ENCODE measurements at regions not wholly inside any gene's neighbourhood (a gene's known extent, or its start where the extent isn't known, plus 50 kb on each side); places are given as distances from the start of the nearest gene placed in this dataset.

DNA sequence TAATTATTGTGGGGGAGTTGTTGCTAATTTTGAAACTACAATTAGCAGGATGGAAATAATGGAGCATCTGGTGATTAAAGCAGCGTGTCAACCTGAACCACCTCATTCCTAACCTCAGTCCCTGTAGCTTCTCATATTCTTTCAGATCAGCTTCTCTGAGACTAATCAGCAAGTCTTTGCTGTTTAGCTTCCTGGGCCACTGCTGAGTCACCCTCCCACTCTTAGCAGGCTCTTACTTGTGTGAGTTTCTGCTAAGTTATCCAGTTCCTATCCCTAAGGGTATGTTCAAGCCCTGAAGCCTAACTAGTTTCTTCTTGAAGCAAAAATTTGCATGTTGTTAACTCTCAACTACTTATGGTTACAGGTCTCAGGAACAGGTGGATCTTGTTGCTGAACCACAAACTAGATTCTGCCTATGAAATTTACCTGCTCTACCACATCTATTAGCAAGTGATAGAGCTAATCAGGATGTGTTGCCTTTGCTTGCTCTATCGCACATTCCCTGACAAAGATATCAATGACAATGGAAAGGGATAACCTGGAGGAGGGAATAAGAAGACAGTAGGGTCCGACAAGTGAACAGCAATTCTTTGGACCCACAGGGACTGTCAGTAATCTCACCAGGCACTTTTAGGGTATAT is 134.2 kb downstream of the EIF4E start:
- dilution Hi-C loops (cut with MboI; ENCODE audit: extremely low pct_ligation_motif_present, low sequenced_read_pairs), result no loop called here
- no peaks in the 10 kb centered on the region for H3K9me1 ChIP-seq (ENCODE audit: control insufficient read depth, extremely low read depth, insufficient read depth, low read length)
- H3K9me3 ChIP-seq (ENCODE audit: control insufficient read depth, low read depth, low read length), result no peaks in the 10 kb centered on the region
- peaks cover 23% of the 10 kb centered on the region for H3K4me1 ChIP-seq (ENCODE audit: control insufficient read depth, extremely low read depth, insufficient read depth, low read length)
- no peaks in the 10 kb centered on the region for H3K27me3 ChIP-seq (ENCODE audit: control insufficient read depth, extremely low read depth, insufficient read depth, low read length)
- no peak for TF ChIP-seq CTCF (optimal IDR thresholded peaks at IDR 0.05 in 1 of 3, IDR thresholded peaks at IDR 0.05 in 1 of 3, conservative IDR thresholded peaks at IDR 0.05 in 1 of 3; ENCODE audit: extremely low read depth in 1 of 3, insufficient read depth in 2 of 3, low read length in 3 of 3)
- H3K4me3 ChIP-seq (ENCODE audit: control insufficient read depth in 2 of 3, extremely low read depth in 1 of 3, insufficient read depth in 2 of 3, low read depth in 1 of 3, low read length in 3 of 3), result no peak overlapping the region
- no peaks in the 10 kb centered on the region for H3K36me3 ChIP-seq (ENCODE audit: control insufficient read depth in 2 of 2, extremely low read depth in 1 of 2, insufficient read depth in 2 of 2, low read length in 2 of 2)
- H3K79me2 ChIP-seq (ENCODE audit: control insufficient read depth, insufficient read depth, low read length), result no peaks in the 10 kb centered on the region
- peak overlapping the region; percentile 21 for H2AFZ ChIP-seq (ENCODE audit: control insufficient read depth, low read length)
- peak overlapping the region; percentile 67 for H3K4me2 ChIP-seq (ENCODE audit: control insufficient read depth, extremely low read depth, insufficient read depth, low read depth, low read length)
- FAIRE-seq, result peak; percentile 99
- peak; percentile 72 for DNase-seq (ENCODE audit: low read depth, low spot score)
- no peak overlapping the region for H3K9ac ChIP-seq (ENCODE audit: control insufficient read depth, extremely low read depth, insufficient read depth, low read length)
- peak overlapping the region; percentile 75 for H3K27ac ChIP-seq (ENCODE audit: control insufficient read depth, insufficient read depth, low read length)
- H4K20me1 ChIP-seq (ENCODE audit: control insufficient read depth, extremely low read depth, insufficient read depth, low read length), result no peaks in the 10 kb centered on the region

DNA sequence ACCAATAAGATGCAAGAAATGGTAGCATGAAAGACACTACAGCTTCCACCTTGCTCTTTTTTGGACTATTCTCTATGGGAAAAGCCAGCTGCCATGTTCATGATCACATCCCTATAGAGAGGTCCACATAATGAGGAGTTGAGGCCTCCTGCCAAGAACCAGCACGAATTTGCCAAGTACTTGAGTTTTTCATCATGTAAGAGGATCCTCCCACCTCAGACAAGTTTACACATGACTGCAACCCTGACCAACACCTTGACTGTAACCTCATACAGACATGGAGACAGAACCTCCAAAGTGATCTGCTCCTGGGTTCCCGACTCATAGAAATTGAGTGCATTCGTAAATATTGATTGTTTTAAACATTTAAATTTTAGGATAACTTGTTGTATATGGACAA is 135.2 kb upstream of the TSPAN5 start:
- Histone ChIP-seq H3K4me2 (ENCODE audit: control insufficient read depth, extremely low read depth, insufficient read depth, low read depth, low read length) (peak overlapping the region; percentile 67), H3K9me1 (ENCODE audit: control insufficient read depth, extremely low read depth, insufficient read depth, low read length) (no peaks in the 10 kb centered on the region), H3K4me1 (ENCODE audit: control insufficient read depth, extremely low read depth, insufficient read depth, low read length) (peaks cover 23% of the 10 kb centered on the region), H3K9me3 (ENCODE audit: control insufficient read depth, low read depth, low read length) (no peaks in the 10 kb centered on the region), H2AFZ (ENCODE audit: control insufficient read depth, low read length) (peak overlapping the region; percentile 61), H4K20me1 (ENCODE audit: control insufficient read depth, extremely low read depth, insufficient read depth, low read length) (no peaks in the 10 kb centered on the region), H3K79me2 (ENCODE audit: control insufficient read depth, insufficient read depth, low read length) (no peaks in the 10 kb centered on the region), H3K36me3 (ENCODE audit: control insufficient read depth in 2 of 2, extremely low read depth in 1 of 2, insufficient read depth in 2 of 2, low read length in 2 of 2) (no peaks in the 10 kb centered on the region), H3K27me3 (ENCODE audit: control insufficient read depth, extremely low read depth, insufficient read depth, low read length) (no peaks in the 10 kb centered on the region), H3K9ac (ENCODE audit: control insufficient read depth, extremely low read depth, insufficient read depth, low read length) (no peak overlapping the region), H3K4me3 (ENCODE audit: control insufficient read depth in 2 of 3, extremely low read depth in 1 of 3, insufficient read depth in 2 of 3, low read depth in 1 of 3, low read length in 3 of 3) (peak overlapping the region in 1 of 3 experiments; percentile 16), H3K27ac (ENCODE audit: control insufficient read depth, insufficient read depth, low read length) (peak overlapping the region; percentile 75)
- TF ChIP-seq CTCF (optimal IDR thresholded peaks at IDR 0.05 in 1 of 3, IDR thresholded peaks at IDR 0.05 in 1 of 3, conservative IDR thresholded peaks at IDR 0.05 in 1 of 3; ENCODE audit: extremely low read depth in 1 of 3, insufficient read depth in 2 of 3, low read length in 3 of 3), result no peak
- no peak for TF ChIP-seq EZH2 (IDR thresholded peaks at IDR 0.05; ENCODE audit: low read length)
- dilution Hi-C loops (cut with MboI; ENCODE audit: extremely low pct_ligation_motif_present, low sequenced_read_pairs), result no loop called here
- DNase-seq (ENCODE audit: low read depth, low spot score) (peak; percentile 46), FAIRE-seq (peak; percentile 98)
